T follicular helper cell (primary cell): ENCODE measurements at regions not wholly inside any gene's neighbourhood (a gene's known extent, or its start where the extent isn't known, plus 50 kb on each side); places are given as distances from the start of the nearest gene placed in this dataset.

Experiments
- DNase-seq: peaks from one replicate; pipeline ENCODE4 v3.0.0-alpha.2; 2020; ENCODE audit warnings: low read depth

GRCh38 chr19:28409859-28410258, 803.1 kb downstream of the UQCRFS1 start:
- no peak for DNase-seq

GRCh38 chr19:28406966-28407365, 806.0 kb downstream of the UQCRFS1 start:
- no peak for DNase-seq

- DNase-seq = no peak
Measured at GRCh38 chr19:28405346-28405742, 807.6 kb downstream of the UQCRFS1 start.

- DNase-seq = no peak
Measured at GRCh38 chr19:28404472-28404871, 808.5 kb downstream of the UQCRFS1 start.

GRCh38 chr19:28403690-28404089, 809.3 kb downstream of the UQCRFS1 start:
- DNase-seq = no peak

GRCh38 chr19:28402701-28403290, 810.2 kb downstream of the UQCRFS1 start:
- DNase-seq = no peak

- no peak for DNase-seq
Measured at GRCh38 chr19:28401739-28402424, 811.1 kb downstream of the UQCRFS1 start.

GRCh38 chr19:28400953-28401671, 811.8 kb downstream of the UQCRFS1 start:
- no peak for DNase-seq

- no peak for DNase-seq
Measured at GRCh38 chr19:28399187-28399586, 813.8 kb downstream of the UQCRFS1 start.

- no peak for DNase-seq
Measured at GRCh38 chr19:28397800-28398199, 815.2 kb downstream of the UQCRFS1 start.

GRCh38 chr19:28397306-28397705, 815.6 kb downstream of the UQCRFS1 start:
- DNase-seq = no peak

- no peak for DNase-seq
Measured at GRCh38 chr19:28396287-28396831, 816.6 kb downstream of the UQCRFS1 start.

- no peak for DNase-seq
Measured at GRCh38 chr19:28394725-28395124, 818.2 kb downstream of the UQCRFS1 start.

- no peak for DNase-seq
Measured at GRCh38 chr19:28393574-28394336, 819.2 kb downstream of the UQCRFS1 start.

- DNase-seq = no peak
Measured at GRCh38 chr19:28388988-28389387, 824.0 kb downstream of the UQCRFS1 start.

GRCh38 chr19:28387507-28387906, 825.4 kb downstream of the UQCRFS1 start:
- DNase-seq = no peak

- DNase-seq = no peak
Measured at GRCh38 chr19:28386470-28386869, 826.5 kb downstream of the UQCRFS1 start.

GRCh38 chr19:28386066-28386465, 826.9 kb downstream of the UQCRFS1 start:
- DNase-seq = no peak

- DNase-seq = no peak
Measured at GRCh38 chr19:28377077-28377476, 835.9 kb downstream of the UQCRFS1 start.

GRCh38 chr19:28374971-28375370, 838.0 kb downstream of the UQCRFS1 start:
- DNase-seq = no peak

- DNase-seq = no peak
Measured at GRCh38 chr19:28372576-28373247, 840.2 kb downstream of the UQCRFS1 start.

- DNase-seq = no peak
Measured at GRCh38 chr19:28367146-28367545, 845.8 kb downstream of the UQCRFS1 start.
